Mucosa of descending colon (tissue), 3 donors: ENCODE measurements at regions not wholly inside any gene's neighbourhood (a gene's known extent, or its start where the extent isn't known, plus 50 kb on each side); places are given as distances from the start of the nearest gene placed in this dataset.
A peak's percentile ranks its signal among the peaks of the same experiment; 100 is the strongest.

Source experiments
- ATAC-seq: fragments of 200-7000 bp; cut with Tn5 transposase; one replicate; pipeline ENCODE4 v1.9.1; 2020; ENCODE audit warnings: mild to moderate bottlenecking, moderate library complexity
- DNase-seq, 3 donors: peaks; one replicate each; pipeline ENCODE4 v3.0.0-alpha.2; 2020
- H3K36me3 ChIP-seq: fragments of 200-600 bp; one replicate; pipeline ENCODE4 v1.8.0; 2021; ENCODE audit warnings: low read depth, mild to moderate bottlenecking
- H3K4me1 ChIP-seq: fragments of 200-600 bp; one replicate; pipeline ENCODE4 v1.8.0; 2021; ENCODE audit warnings: low read depth, mild to moderate bottlenecking
- H3K4me3 ChIP-seq: fragments of 200-600 bp; one replicate; pipeline ENCODE4 v1.8.0; 2021; ENCODE audit warnings: mild to moderate bottlenecking
- H3K9me3 ChIP-seq: fragments of 200-600 bp; one replicate; pipeline ENCODE4 v1.8.0; 2021; ENCODE audit warnings: mild to moderate bottlenecking
- CTCF ChIP-seq: fragments of 200-600 bp; IDR thresholded peaks from one replicate; pipeline ENCODE4 v1.8.0; 2022; ENCODE audit warnings: antibody characterized with exemption, mild to moderate bottlenecking
- intact Hi-C, 2 donors: fragments of 100-400 bp; cut with DNase I in 1 of 2; cut with micrococcal nuclease in 1 of 2; formaldehyde crosslinking; loops; one replicate each; pipeline versions ENCODE4 v1.11.0 to v1.11.1; 2022; cut with DNase I, micrococcal nuclease
- donor health status: DM: no; HTN: no; CAD: no; lungs with moderate emphysema.
- donor health status: DM: no; HTN: no; CAD: no.
- donor health status: DM: no; HTN: yes; CAD: no.

- Histone ChIP-seq H3K4me3 (no peak overlapping the region), H3K9me3 (no peaks in the 10 kb centered on the region), H3K36me3 (no peaks in the 10 kb centered on the region), H3K4me1 (no peaks in the 10 kb centered on the region)
- ATAC-seq (no peak), DNase-seq (no peak)
- intact Hi-C loops: no loop called here
- no peak for TF ChIP-seq CTCF
Observed at GRCh38 chrX:39971760-39972159, 126.0 kb downstream of the BCOR start.

GRCh38 chrX:39972340-39972739 is 125.4 kb downstream of the BCOR start:
- no peak overlapping the region for H3K4me3 ChIP-seq
- no peak for DNase-seq
- no peak for ATAC-seq
- TF ChIP-seq CTCF: no peak
- intact Hi-C loops: no loop called here
- no peaks in the 10 kb centered on the region for H3K36me3 ChIP-seq
- no peaks in the 10 kb centered on the region for H3K9me3 ChIP-seq
- H3K4me1 ChIP-seq: no peaks in the 10 kb centered on the region

- Histone ChIP-seq H3K9me3 (no peaks in the 10 kb centered on the region), H3K4me1 (no peaks in the 10 kb centered on the region), H3K36me3 (no peaks in the 10 kb centered on the region), H3K4me3 (no peak overlapping the region)
- no peak for TF ChIP-seq CTCF
- intact Hi-C loops: no loop called here
- no peak for ATAC-seq
- DNase-seq: no peak
Observed at GRCh38 chrX:39973810-39974209, 123.9 kb downstream of the BCOR start.

- no peaks in the 10 kb centered on the region for H3K4me1 ChIP-seq
- DNase-seq: no peak
- H3K9me3 ChIP-seq: no peaks in the 10 kb centered on the region
- no peaks in the 10 kb centered on the region for H3K36me3 ChIP-seq
- no peak overlapping the region for H3K4me3 ChIP-seq
- intact Hi-C loops: no loop called here
- no peak for ATAC-seq
- TF ChIP-seq CTCF: no peak
Observed at GRCh38 chrX:39974270-39974669, 123.5 kb downstream of the BCOR start.

- DNase-seq (peak; percentile 68 to 77 (median 73)), ATAC-seq (peak; percentile 95)
- no peaks in the 10 kb centered on the region for H3K9me3 ChIP-seq
- no peak overlapping the region for H3K4me3 ChIP-seq
- H3K4me1 ChIP-seq: no peaks in the 10 kb centered on the region
- TF ChIP-seq CTCF: no peak
- intact Hi-C loops: no loop called here
- no peaks in the 10 kb centered on the region for H3K36me3 ChIP-seq
Observed at GRCh38 chrX:39975101-39975925, 122.4 kb downstream of the BCOR start.
